Posterior vena cava (tissue), 2 donors: ENCODE measurements at regions not wholly inside any gene's neighbourhood (a gene's known extent, or its start where the extent isn't known, plus 50 kb on each side); places are given as distances from the start of the nearest gene placed in this dataset.

Experiments
- DNase-seq: peaks from one replicate; pipeline ENCODE4 v3.0.0-alpha.2; 2020; ENCODE audit warnings: low spot score
- intact Hi-C, 2 donors: fragments of 100-400 bp; cut with DNase I; formaldehyde crosslinking; loops; one replicate each; pipeline versions ENCODE4 v1.14.1 to v1.14.2; 2022 to 2023
- donor health status: DM: yes; HTN: yes; CAD: no.
- donor health status: DM: yes; HTN: yes; CAD: no.

GRCh38 chr9:108664309-108665255 is 191.2 kb downstream of the ACTL7B start:
- intact Hi-C loops: no loop called here
- no peak for DNase-seq

GRCh38 chr9:108663422-108663821 is 192.4 kb downstream of the ACTL7B start:
- intact Hi-C loops: no loop called here
- DNase-seq: no peak

GRCh38 chr9:108662956-108663355 is 192.8 kb downstream of the ACTL7B start:
- intact Hi-C loops: no loop called here
- no peak for DNase-seq

- DNase-seq: no peak
- intact Hi-C loops: no loop called here
Measured at GRCh38 chr9:108662091-108662875, 193.5 kb downstream of the ACTL7B start.

- intact Hi-C loops: no loop called here
- DNase-seq: no peak
Measured at GRCh38 chr9:108656566-108656965, 199.2 kb downstream of the ACTL7B start.

- no peak for DNase-seq
- intact Hi-C loops: no loop called here
Measured at GRCh38 chr9:108655818-108656217, 200.0 kb downstream of the ACTL7B start.

- intact Hi-C loops: no loop called here
- no peak for DNase-seq
Measured at GRCh38 chr9:108654566-108654965, 201.2 kb downstream of the ACTL7B start.

GRCh38 chr9:108652851-108653250 is 202.9 kb downstream of the ACTL7B start:
- no peak for DNase-seq
- intact Hi-C loops: no loop called here

GRCh38 chr9:108650826-108651225 is 205.0 kb downstream of the ACTL7B start:
- DNase-seq: no peak
- intact Hi-C loops: no loop called here

- intact Hi-C loops: no loop called here
- no peak for DNase-seq
Measured at GRCh38 chr9:108645520-108645919, 210.3 kb downstream of the ACTL7B start.

GRCh38 chr9:108643731-108644510 is 211.9 kb downstream of the ACTL7B start:
- no peak for DNase-seq

GRCh38 chr9:108642871-108643270 is 212.9 kb downstream of the ACTL7B start:
- DNase-seq: no peak

More at GRCh38 chr9:108643731-108644510, 211.9 kb downstream of the ACTL7B start:
- intact Hi-C loops: no loop called here

GRCh38 chr9:108640230-108640629 is 215.6 kb downstream of the ACTL7B start:
- intact Hi-C loops: no loop called here
- no peak for DNase-seq

More at GRCh38 chr9:108642871-108643270, 212.9 kb downstream of the ACTL7B start:
- intact Hi-C loops: no loop called here

- DNase-seq: no peak
- intact Hi-C loops: no loop called here
Measured at GRCh38 chr9:108639696-108640095, 216.1 kb downstream of the ACTL7B start.

GRCh38 chr9:108639091-108639490 is 216.7 kb downstream of the ACTL7B start:
- intact Hi-C loops: no loop called here

GRCh38 chr9:108637340-108637739 is 218.4 kb downstream of the ACTL7B start:
- no peak for DNase-seq
- intact Hi-C loops: no loop called here

More at GRCh38 chr9:108639091-108639490, 216.7 kb downstream of the ACTL7B start:
- no peak for DNase-seq

GRCh38 chr9:108636013-108636412 is 219.8 kb downstream of the ACTL7B start:
- DNase-seq: no peak
- intact Hi-C loops: no loop called here

GRCh38 chr9:108634672-108635462 is 220.9 kb downstream of the ACTL7B start:
- intact Hi-C loops: no loop called here
- no peak for DNase-seq

GRCh38 chr9:108634204-108634603 is 221.6 kb downstream of the ACTL7B start:
- no peak for DNase-seq
- intact Hi-C loops: no loop called here
